Peyer's patch (tissue), 4 donors: ENCODE measurements at regions not wholly inside any gene's neighbourhood (a gene's known extent, or its start where the extent isn't known, plus 50 kb on each side); places are given as distances from the start of the nearest gene placed in this dataset.

Experiments
- CTCF ChIP-seq, 6 experiments: fragments of 450-650 bp in 4 of 6; fragments of 200-600 bp in 2 of 6; sonication (generic) in 1 of 6; IDR thresholded peaks; one replicate each; pipeline ENCODE4 v1.5.1; 2017 to 2019; ENCODE audit warnings: antibody characterized with exemption in 6 of 6, mild to moderate bottlenecking in 3 of 6, moderate library complexity in 1 of 6
- POLR2A ChIP-seq, 2 donors: fragments of 450-650 bp; IDR thresholded peaks; one replicate each; pipeline ENCODE4 v1.5.1; 2017; ENCODE audit warnings: antibody characterized with exemption in 2 of 2, mild to moderate bottlenecking in 2 of 2, moderate library complexity in 2 of 2

- no peak for TF ChIP-seq CTCF (IDR thresholded peaks at IDR 0.05)
- no peak for TF ChIP-seq POLR2A (IDR thresholded peaks at IDR 0.05)
Measured at GRCh38 chr10:93173967-93174845, 100.5 kb downstream of the CYP26A1 start.
